CD4-positive, alpha-beta T cell (primary cell): ENCODE measurements at regions not wholly inside any gene's neighbourhood (a gene's known extent, or its start where the extent isn't known, plus 50 kb on each side); places are given as distances from the start of the nearest gene placed in this dataset.

Experiments
- ATAC-seq: fragments of 200-7000 bp; cut with Tn5 transposase; one replicate; pipeline ENCODE4 v1.10.0; 2022; ENCODE audit warnings: mild to moderate bottlenecking; ENCODE audit not compliant: poor library complexity
- CTCF ChIA-PET: fragments of 350-600 bp; sonication (Branson Sonifier 250); formaldehyde crosslinking; loops from one replicate; lab custom pipeline; 2021; ENCODE audit warnings: antibody characterized with exemption, inconsistent platforms; lab: Charles Lee
- POLR2A ChIA-PET: fragments of 350-600 bp; sonication (Branson Sonifier 250); formaldehyde crosslinking; loops from one replicate; lab custom pipeline; 2021; ENCODE audit warnings: antibody characterized with exemption, inconsistent platforms; lab: Charles Lee
- DNase-seq, 14 experiments: peaks; one replicate each; pipeline ENCODE4 v3.0.0-alpha.2; 2013 to 2020; ENCODE audit warnings: mixed read lengths in 2 of 14
- H3K27ac ChIP-seq, 2 donors: one replicate each; pipeline versions ENCODE4 v1.5.1 to v1.7.0; 2013; ENCODE audit warnings: low read length in 2 of 2, low read depth in 1 of 2, mild to moderate bottlenecking in 1 of 2
- H3K27me3 ChIP-seq, 2 experiments: 1 replicate in 1 of 2; 2 replicates in 1 of 2; pipeline versions ENCODE4 v1.6.1 to v1.7.0; 2013; ENCODE audit warnings: low read length in 2 of 2, control low read depth in 1 of 2, mild to moderate bottlenecking in 1 of 2, moderate library complexity in 1 of 2; ENCODE audit not compliant: insufficient read depth in 2 of 2, control insufficient read depth in 1 of 2
- H3K36me3 ChIP-seq: one replicate; pipeline ENCODE4 v1.6.1; 2013; ENCODE audit warnings: low read length, control low read depth; ENCODE audit not compliant: insufficient read depth
- H3K4me1 ChIP-seq: one replicate; pipeline ENCODE4 v1.6.1; 2013; ENCODE audit warnings: low read length, control low read depth; ENCODE audit not compliant: insufficient read depth
- H3K4me3 ChIP-seq: one replicate; pipeline ENCODE4 v1.5.1; 2013; ENCODE audit warnings: mild to moderate bottlenecking, low read length, moderate library complexity
- H3K9me3 ChIP-seq, 2 experiments: 1 replicate in 1 of 2; 2 replicates in 1 of 2; pipeline versions ENCODE4 v1.6.1 to v1.7.0; 2013; ENCODE audit warnings: low read length in 2 of 2, mild to moderate bottlenecking in 2 of 2, control low read depth in 1 of 2, moderate library complexity in 1 of 2; ENCODE audit not compliant: control insufficient read depth in 1 of 2, insufficient read depth in 1 of 2
- H3K27ac Mint-ChIP-seq: one replicate; pipeline ENCODE4 v1.8.0; 2020; ENCODE audit warnings: mixed read lengths
- H3K27me3 Mint-ChIP-seq: one replicate; pipeline ENCODE4 v1.8.0; 2021; ENCODE audit warnings: mixed read lengths
- H3K36me3 Mint-ChIP-seq: one replicate; pipeline ENCODE4 v1.8.0; 2021; ENCODE audit warnings: low read depth, mixed read lengths
- H3K4me1 Mint-ChIP-seq: one replicate; pipeline ENCODE4 v1.8.0; 2021; ENCODE audit warnings: low read depth, mixed read lengths
- H3K4me3 Mint-ChIP-seq: one replicate; pipeline ENCODE4 v1.8.0; 2020; ENCODE audit warnings: mild to moderate bottlenecking, mixed read lengths
- H3K9me3 Mint-ChIP-seq: one replicate; pipeline ENCODE4 v1.8.0; 2020; ENCODE audit warnings: mixed read lengths
- CTCF ChIP-seq: fragments of 200-600 bp; IDR thresholded peaks from one replicate; pipeline ENCODE4 v1.8.0; 2022; ENCODE audit warnings: antibody characterized with exemption, mild to moderate bottlenecking
- intact Hi-C, 2 experiments: fragments of 100-400 bp; cut with DNase I in 1 of 2; cut with micrococcal nuclease in 1 of 2; formaldehyde crosslinking; loops; one replicate each; pipeline versions ENCODE4 v1.15.1 to v1.9.0; 2023 to 2025; cut with DNase I, micrococcal nuclease

- Mint-ChIP-seq H3K27me3 (no peaks in the 10 kb centered on the region), H3K36me3 (no peaks in the 10 kb centered on the region), H3K4me3 (no peak overlapping the region), H3K9me3 (no peaks in the 10 kb centered on the region), H3K4me1 (no peaks in the 10 kb centered on the region), H3K27ac (no peak overlapping the region)
- no peak overlapping the region for H3K27ac ChIP-seq
- ChIA-PET POLR2A (no interaction called here), CTCF (no interaction called here)
- no peaks in the 10 kb centered on the region for H3K4me1 ChIP-seq
- no peak for TF ChIP-seq CTCF
- DNase-seq (no peak), ATAC-seq (no peak)
- no peak overlapping the region for H3K4me3 ChIP-seq
- H3K36me3 ChIP-seq = no peaks in the 10 kb centered on the region
- intact Hi-C loops = no loop called here
- no peaks in the 10 kb centered on the region for H3K27me3 ChIP-seq
- no peaks in the 10 kb centered on the region for H3K9me3 ChIP-seq
Measured at GRCh38 chrX:95949588-95949987, 735.1 kb upstream of the DIAPH2 start.

DNA sequence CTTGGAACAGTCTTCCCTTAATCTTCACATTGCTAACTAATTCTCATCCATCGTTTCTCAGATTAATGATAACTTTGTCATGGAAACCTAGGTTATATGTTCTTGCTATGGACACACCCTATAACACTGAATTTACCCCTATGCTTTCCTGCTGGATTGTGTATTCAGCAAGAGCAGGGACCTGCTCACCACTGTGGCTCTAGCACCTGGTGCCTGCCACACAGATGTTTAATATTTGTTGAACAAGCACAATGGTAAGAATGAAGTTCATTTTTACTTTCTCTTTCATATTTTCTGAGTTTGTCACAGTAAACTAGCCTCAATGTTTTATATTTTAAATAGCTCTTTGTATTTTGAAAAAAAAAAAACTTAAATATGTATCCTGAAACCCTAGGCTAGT, 734.0 kb upstream of the DIAPH2 start:
- H3K4me3 Mint-ChIP-seq = no peak overlapping the region
- H3K36me3 Mint-ChIP-seq = no peaks in the 10 kb centered on the region
- H3K9me3 Mint-ChIP-seq = no peaks in the 10 kb centered on the region
- Histone ChIP-seq H3K27ac (no peak overlapping the region), H3K4me1 (no peaks in the 10 kb centered on the region), H3K36me3 (no peaks in the 10 kb centered on the region), H3K4me3 (no peak overlapping the region), H3K9me3 (no peaks in the 10 kb centered on the region), H3K27me3 (no peaks in the 10 kb centered on the region)
- ATAC-seq (no peak), DNase-seq (no peak)
- H3K4me1 Mint-ChIP-seq = no peaks in the 10 kb centered on the region
- ChIA-PET POLR2A (no interaction called here), CTCF (no interaction called here)
- no peak for TF ChIP-seq CTCF
- H3K27me3 Mint-ChIP-seq = no peaks in the 10 kb centered on the region
- intact Hi-C loops = no loop called here
- H3K27ac Mint-ChIP-seq = no peak overlapping the region

DNA sequence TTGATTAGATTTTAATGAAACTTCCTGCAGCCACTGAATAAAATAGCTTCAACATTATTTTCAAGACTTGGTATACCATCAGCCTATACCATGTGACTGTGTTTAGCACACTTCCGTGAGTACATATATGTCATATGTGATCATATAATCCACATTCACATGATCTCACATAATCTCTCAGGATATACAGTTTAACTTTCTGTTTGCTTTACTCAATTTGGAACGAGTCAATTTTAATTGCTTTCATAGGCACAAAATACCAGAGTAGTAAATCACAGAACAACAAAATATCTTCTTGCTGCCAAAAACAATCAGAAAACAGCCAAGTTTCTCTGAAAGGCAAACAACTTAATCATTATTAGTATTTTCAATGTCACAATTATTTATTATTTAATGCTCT, 731.1 kb upstream of the DIAPH2 start:
- no peak overlapping the region for H3K27ac ChIP-seq
- H3K27me3 Mint-ChIP-seq = no peaks in the 10 kb centered on the region
- no peaks in the 10 kb centered on the region for H3K9me3 Mint-ChIP-seq
- no peaks in the 10 kb centered on the region for H3K36me3 ChIP-seq
- no peak overlapping the region for H3K4me3 Mint-ChIP-seq
- H3K36me3 Mint-ChIP-seq = no peaks in the 10 kb centered on the region
- no peak overlapping the region for H3K27ac Mint-ChIP-seq
- ChIA-PET POLR2A (no interaction called here), CTCF (no interaction called here)
- no peak for TF ChIP-seq CTCF
- no peaks in the 10 kb centered on the region for H3K27me3 ChIP-seq
- no peaks in the 10 kb centered on the region for H3K4me1 Mint-ChIP-seq
- intact Hi-C loops = no loop called here
- H3K4me1 ChIP-seq = no peaks in the 10 kb centered on the region
- H3K9me3 ChIP-seq = peaks cover 0 to 3% of the 10 kb centered on the region in 2 experiments
- DNase-seq (no peak), ATAC-seq (no peak)
- H3K4me3 ChIP-seq = no peak overlapping the region
